GM13977 (cell line): ENCODE measurements at regions not wholly inside any gene's neighbourhood (a gene's known extent, or its start where the extent isn't known, plus 50 kb on each side); places are given as distances from the start of the nearest gene placed in this dataset.

ENCODE experiments used
- DNase-seq: peaks from one replicate; pipeline ENCODE4 v3.0.0; 2012; ENCODE audit warnings: low spot score
- CTCF ChIP-seq: IDR thresholded peaks from 2 replicates; pipeline ENCODE4 v1.5.1; 2012; ENCODE audit warnings: mild to moderate bottlenecking, control low read depth; ENCODE audit not compliant: insufficient read depth; ENCODE audit errors: extremely low read depth, missing control alignments
- in situ Hi-C: fragments of 300-500 bp; cut with MboI; formaldehyde crosslinking; loops from one replicate; pipeline ENCODE4 v1.12.0; 2022; ENCODE audit warnings: low sequenced_read_pairs, low pct_unique_long_range_greater_than_20kb, mixed read lengths, inconsistent platforms; ENCODE audit not compliant: unreplicated experiment

GRCh38 chr6:137755284-137755683 lies 111.8 kb upstream of the TNFAIP3 start:
- in situ Hi-C loops, result no loop called here
- TF ChIP-seq CTCF, result no peak
- no peak for DNase-seq

GRCh38 chr6:137756788-137757187 lies 110.3 kb upstream of the TNFAIP3 start:
- DNase-seq, result no peak
- in situ Hi-C loops, result no loop called here
- no peak for TF ChIP-seq CTCF

- no peak for TF ChIP-seq CTCF
- in situ Hi-C loops, result no loop called here
- no peak for DNase-seq
Observed at GRCh38 chr6:137758661-137759060, 108.4 kb upstream of the TNFAIP3 start.

GRCh38 chr6:137759624-137760023 lies 107.4 kb upstream of the TNFAIP3 start:
- in situ Hi-C loops, result no loop called here
- DNase-seq, result no peak
- TF ChIP-seq CTCF, result no peak

- in situ Hi-C loops, result no loop called here
- no peak for TF ChIP-seq CTCF
- no peak for DNase-seq
Observed at GRCh38 chr6:137761072-137761471, 106.0 kb upstream of the TNFAIP3 start.

GRCh38 chr6:137761487-137761886 lies 105.6 kb upstream of the TNFAIP3 start:
- DNase-seq, result no peak
- no peak for TF ChIP-seq CTCF
- in situ Hi-C loops, result no loop called here
